Ramos (cell line): ENCODE measurements at regions not wholly inside any gene's neighbourhood (a gene's known extent, or its start where the extent isn't known, plus 50 kb on each side); places are given as distances from the start of the nearest gene placed in this dataset.
"Not testable (repeated sequence)": the region's sequence is repeated elsewhere in the genome, so short reads cannot be mapped to it uniquely, and the experiment has no call there.

Experiments used
- in situ Hi-C: fragments of 300-500 bp; cut with MboI; formaldehyde crosslinking; loops from one replicate; pipeline ENCODE4 v1.14.3; 2022; ENCODE audit warnings: low sequenced_read_pairs; ENCODE audit not compliant: unreplicated experiment

- in situ Hi-C loops: no loop called here
These were observed 248.8 kb downstream of the RMST start for GRCh38 chr12:97711392-97711791.

- in situ Hi-C loops: no loop called here
These were observed 250.7 kb downstream of the RMST start for GRCh38 chr12:97713270-97713669.

GRCh38 chr12:97714107-97714563 is 251.5 kb downstream of the RMST start:
- in situ Hi-C loops: no loop called here

GRCh38 chr12:97716356-97716755 is 253.8 kb downstream of the RMST start:
- in situ Hi-C loops: no loop called here

DNA sequence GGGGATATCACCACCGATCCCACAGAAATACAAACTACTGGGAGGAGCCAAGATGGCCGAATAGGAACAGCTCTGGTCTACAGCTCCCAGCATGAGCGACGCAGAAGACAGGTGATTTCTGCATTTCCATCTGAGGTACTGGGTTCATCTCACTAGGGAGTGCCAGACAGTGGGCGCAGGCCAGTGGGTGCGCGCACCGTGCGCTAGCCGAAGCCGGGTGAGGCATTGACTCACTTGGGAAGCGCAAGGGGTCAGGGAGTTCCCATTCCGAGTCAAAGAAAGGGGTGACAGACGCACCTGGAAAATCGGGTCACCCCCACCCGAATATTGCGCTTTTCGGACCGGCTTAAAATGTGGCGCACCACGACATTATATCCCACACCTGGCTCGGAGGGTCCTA is 261.2 kb downstream of the RMST start:
- in situ Hi-C loops: not testable (repeated sequence)

- in situ Hi-C loops: no loop called here
These were observed 282.9 kb downstream of the RMST start for GRCh38 chr12:97745406-97746101.

- in situ Hi-C loops: no loop called here
These were observed 285.7 kb downstream of the RMST start for GRCh38 chr12:97748298-97748697.

GRCh38 chr12:97751704-97752103 is 289.1 kb downstream of the RMST start:
- in situ Hi-C loops: no loop called here

DNA sequence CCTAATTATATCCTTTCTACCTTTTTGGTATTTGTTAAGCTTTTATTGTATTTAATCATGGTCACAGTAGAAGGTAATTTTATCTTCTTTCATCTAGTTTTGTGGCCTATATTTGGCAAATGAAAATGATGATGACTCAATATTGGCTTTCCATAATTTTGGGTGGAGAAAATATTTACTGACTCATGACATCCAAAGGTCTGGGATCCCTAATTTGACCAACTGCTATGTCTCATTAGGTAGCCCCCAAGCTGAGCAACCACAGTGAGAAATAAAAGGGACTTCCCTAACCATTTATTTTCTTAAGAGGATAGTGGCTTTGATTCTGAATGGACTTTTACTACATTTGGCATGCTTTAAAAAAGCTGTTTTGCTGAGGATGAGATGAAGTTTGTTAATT is 289.5 kb downstream of the RMST start:
- in situ Hi-C loops: no loop called here

DNA sequence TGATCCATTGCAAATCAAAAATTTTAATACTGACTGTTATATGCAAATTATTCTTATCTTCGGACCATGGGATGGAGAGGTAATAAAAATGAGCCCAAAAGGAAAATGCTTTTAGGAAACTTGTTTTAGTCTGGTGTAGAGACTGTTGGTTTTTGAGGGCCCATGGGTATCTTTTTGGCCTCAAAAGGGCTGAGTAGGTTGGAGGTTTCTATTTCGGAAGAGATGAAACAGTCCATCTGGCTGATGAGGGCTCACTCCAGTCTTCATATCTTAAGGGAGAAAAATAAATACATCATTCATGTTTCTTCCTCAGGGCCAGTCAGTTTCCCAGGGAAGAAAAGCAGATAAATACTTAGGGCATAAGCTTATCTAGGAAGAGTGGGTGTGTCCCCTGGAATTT is 290.7 kb downstream of the RMST start:
- in situ Hi-C loops: no loop called here

GRCh38 chr12:97754306-97754705 is 291.7 kb downstream of the RMST start:
- in situ Hi-C loops: no loop called here

DNA sequence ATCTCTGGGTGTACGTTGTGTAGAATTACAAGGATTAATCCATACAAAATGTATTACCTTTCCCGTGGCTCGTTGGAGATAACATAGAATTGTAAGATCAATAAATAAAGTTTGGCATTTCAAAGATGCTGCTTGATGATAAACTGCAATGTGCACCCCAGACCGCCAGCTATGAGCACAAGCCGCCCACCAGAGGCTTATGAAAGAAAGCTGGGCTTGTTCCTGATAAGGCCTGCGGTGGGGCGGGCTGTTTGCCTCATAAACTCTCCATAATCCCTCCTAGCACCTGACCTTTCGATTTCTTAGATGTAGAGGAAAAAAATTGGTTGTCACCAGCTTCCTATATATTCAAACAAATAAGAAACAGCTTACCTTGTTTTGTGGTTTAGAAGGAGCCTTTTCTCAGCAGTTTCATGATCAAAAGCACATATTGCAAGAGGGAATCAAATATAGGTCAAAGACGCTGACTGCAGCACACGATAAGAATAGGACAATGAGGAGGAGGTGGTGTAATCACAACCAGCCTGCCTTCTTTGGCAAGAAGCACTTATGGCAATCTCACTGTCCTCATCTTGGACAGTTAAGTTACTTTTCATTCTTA is 293.6 kb downstream of the RMST start:
- in situ Hi-C loops: no loop called here

GRCh38 chr12:97756741-97757140 is 294.1 kb downstream of the RMST start:
- in situ Hi-C loops: no loop called here

DNA sequence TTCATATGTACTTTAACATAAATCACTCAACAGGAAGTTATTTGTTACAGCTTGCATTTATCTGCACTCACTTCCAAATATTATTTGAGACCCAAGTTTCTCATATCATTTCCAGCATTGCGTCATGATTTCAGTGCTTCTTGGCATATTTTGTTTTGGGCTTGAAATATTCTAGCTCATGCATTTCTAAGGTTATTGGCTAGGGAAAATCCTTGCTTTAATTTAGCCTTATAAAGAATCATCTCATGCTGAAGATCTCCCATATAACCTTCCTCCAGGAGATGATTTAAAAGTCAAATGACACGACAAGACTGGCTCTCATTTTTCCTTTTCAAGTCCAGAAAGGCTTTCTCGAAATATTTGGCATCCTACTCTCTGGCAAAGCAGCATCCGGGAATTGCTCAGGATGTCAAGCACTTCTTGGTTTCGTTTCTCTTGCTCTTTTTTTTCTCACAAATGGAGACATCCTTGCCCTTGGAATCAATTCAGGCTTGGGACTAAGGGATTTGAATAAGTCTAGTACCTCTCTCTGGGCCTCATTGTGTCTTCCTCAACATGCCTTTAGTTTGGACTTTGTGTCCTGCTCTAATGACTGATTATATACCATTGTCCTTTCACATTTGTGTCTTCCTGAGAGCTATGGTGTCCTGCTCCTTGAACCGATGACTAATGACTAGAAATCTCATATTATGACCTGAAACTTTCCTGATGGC is 295.0 kb downstream of the RMST start:
- in situ Hi-C loops: no loop called here

DNA sequence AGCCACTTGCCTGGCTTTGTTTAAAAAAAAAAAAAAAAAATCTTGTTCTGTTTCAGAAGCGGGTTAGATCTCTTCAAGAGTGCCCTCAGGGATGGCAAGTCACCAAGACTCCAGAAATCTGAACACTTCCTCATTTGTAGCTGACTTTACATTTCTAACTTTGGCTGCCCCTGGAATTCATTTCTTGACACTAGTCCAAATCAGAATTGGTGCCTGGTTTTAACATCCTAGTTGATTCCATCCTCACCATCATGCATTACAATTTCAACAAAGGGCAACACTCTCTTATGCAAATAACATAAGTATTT is 295.5 kb downstream of the RMST start:
- in situ Hi-C loops: no loop called here

DNA sequence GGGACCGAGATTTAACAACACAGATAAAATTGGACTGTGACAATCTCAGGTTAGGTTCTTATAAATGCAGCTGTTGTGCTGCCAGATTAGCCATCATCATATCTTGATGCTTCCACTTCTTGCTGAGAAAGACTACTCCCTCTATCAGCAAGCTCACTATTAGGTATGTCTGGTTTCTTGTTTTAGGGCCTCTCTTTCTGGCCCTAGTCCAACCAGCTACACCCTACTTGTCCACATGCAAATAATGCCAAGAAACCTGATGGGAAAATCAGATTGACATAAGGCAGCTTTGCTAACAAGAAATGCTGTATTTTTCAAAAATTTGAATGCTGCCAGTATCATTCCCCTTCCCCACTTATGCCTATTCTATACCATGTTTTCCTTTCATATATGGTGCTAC is 296.0 kb downstream of the RMST start:
- in situ Hi-C loops: no loop called here

DNA sequence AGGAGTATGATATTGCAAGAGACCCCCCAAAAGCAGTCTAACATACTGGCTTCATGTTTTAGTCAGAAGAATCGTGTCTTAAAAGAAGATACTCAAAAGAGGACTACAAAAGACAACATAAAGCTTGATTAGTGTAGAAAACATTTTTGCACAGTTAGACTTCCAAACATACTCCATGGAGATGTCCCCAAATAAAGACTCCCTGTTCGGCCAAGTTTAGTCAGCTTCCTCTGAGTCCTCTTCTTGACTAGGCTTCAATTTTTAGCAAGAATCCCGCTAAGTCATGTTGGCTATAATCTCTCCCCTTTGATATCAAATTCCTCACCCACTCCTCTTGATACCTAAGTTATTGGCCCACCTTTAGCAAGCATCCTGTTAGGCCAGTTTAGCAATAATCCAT is 298.0 kb downstream of the RMST start:
- in situ Hi-C loops: no loop called here

- in situ Hi-C loops: no loop called here
These were observed 300.5 kb downstream of the RMST start for GRCh38 chr12:97763113-97763512.

DNA sequence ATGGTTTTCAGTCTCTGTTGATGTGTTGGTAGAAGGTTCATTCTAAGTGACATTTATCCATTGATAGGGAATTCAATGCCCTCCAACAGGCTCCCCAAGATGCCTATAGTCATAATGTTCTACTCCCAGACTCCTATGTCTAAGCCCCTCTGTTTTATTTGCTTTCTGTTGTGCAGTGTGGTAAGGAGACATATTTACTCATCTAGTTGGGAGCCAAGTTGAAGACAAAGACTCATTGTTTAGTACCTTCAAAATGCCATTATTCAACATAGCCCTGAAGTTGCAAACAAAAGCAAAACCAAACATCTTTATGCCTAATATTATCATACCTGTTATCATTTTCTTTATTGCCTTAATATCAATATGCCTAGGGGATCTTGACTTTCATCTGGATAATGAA is 302.1 kb downstream of the RMST start:
- in situ Hi-C loops: no loop called here

- in situ Hi-C loops: no loop called here
These were observed 304.7 kb downstream of the RMST start for GRCh38 chr12:97767347-97767746.

- in situ Hi-C loops: no loop called here
These were observed 315.5 kb downstream of the RMST start for GRCh38 chr12:97778111-97778510.

DNA sequence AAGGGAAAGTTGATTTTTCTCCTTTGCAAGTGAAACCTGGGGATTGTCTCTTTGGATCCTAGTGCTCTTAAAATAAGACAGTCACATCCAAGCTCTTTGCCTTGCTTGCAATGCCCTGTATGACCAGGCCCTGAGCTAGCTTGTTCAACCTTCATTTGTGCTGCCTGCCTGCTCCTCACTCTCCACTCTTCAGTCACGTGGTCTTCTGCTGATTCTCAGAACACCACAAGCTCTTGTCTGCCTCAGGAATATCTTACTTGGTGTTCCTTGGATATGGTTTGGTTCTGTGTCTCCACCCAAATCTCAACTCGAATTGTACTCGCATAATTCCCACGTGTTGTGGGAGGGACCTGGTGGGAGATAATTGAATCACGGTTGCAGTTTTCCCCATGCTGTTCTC is 318.7 kb downstream of the RMST start:
- in situ Hi-C loops: no loop called here
